Activated CD4-positive, alpha-beta T cell treated with anti-CD3 and anti-CD28 coated beads, Interleukin-2, Interleukin-4, amounts not matched to agents 100 ng/mL and 50 ng/mL, durations not matched to agents 16 hours and 8 hours (primary cell): ENCODE measurements at regions not wholly inside any gene's neighbourhood (a gene's known extent, or its start where the extent isn't known, plus 50 kb on each side); places are given as distances from the start of the nearest gene placed in this dataset.

ENCODE experiments used
- DNase-seq: peaks from one replicate; pipeline ENCODE4 v3.0.0-alpha.2; 2020; ENCODE audit warnings: low spot score

GRCh38 chr6:98467902-98468301 is 366.5 kb upstream of the POU3F2 start:
- no peak for DNase-seq

GRCh38 chr6:98469141-98469540 is 365.2 kb upstream of the POU3F2 start:
- no peak for DNase-seq

GRCh38 chr6:98470821-98471220 is 363.6 kb upstream of the POU3F2 start:
- DNase-seq: no peak

- no peak for DNase-seq
Observed at GRCh38 chr6:98471444-98471843, 362.9 kb upstream of the POU3F2 start.

- DNase-seq: no peak
Observed at GRCh38 chr6:98477231-98477630, 357.1 kb upstream of the POU3F2 start.

- DNase-seq: no peak
Observed at GRCh38 chr6:98484696-98485095, 349.7 kb upstream of the POU3F2 start.

- DNase-seq: no peak
Observed at GRCh38 chr6:98485593-98485992, 348.8 kb upstream of the POU3F2 start.

GRCh38 chr6:98486057-98486456 is 348.3 kb upstream of the POU3F2 start:
- DNase-seq: no peak

- no peak for DNase-seq
Observed at GRCh38 chr6:98487612-98488011, 346.8 kb upstream of the POU3F2 start.

GRCh38 chr6:98498144-98498775 is 336.1 kb upstream of the POU3F2 start:
- no peak for DNase-seq

- DNase-seq: no peak
Observed at GRCh38 chr6:98498866-98499265, 335.5 kb upstream of the POU3F2 start.

- DNase-seq: no peak
Observed at GRCh38 chr6:98514073-98514720, 320.2 kb upstream of the POU3F2 start.

GRCh38 chr6:98514796-98515195 is 319.6 kb upstream of the POU3F2 start:
- DNase-seq: no peak

GRCh38 chr6:98516206-98516605 is 318.2 kb upstream of the POU3F2 start:
- DNase-seq: no peak

GRCh38 chr6:98516866-98517265 is 317.5 kb upstream of the POU3F2 start:
- DNase-seq: no peak

- no peak for DNase-seq
Observed at GRCh38 chr6:98525860-98526259, 308.5 kb upstream of the POU3F2 start.

- no peak for DNase-seq
Observed at GRCh38 chr6:98526465-98526864, 307.9 kb upstream of the POU3F2 start.

- DNase-seq: no peak
Observed at GRCh38 chr6:98529364-98529763, 305.0 kb upstream of the POU3F2 start.

- no peak for DNase-seq
Observed at GRCh38 chr6:98530732-98531131, 303.6 kb upstream of the POU3F2 start.

GRCh38 chr6:98532004-98532403 is 302.4 kb upstream of the POU3F2 start:
- DNase-seq: no peak

GRCh38 chr6:98539741-98540140 is 294.6 kb upstream of the POU3F2 start:
- no peak for DNase-seq

- no peak for DNase-seq
Observed at GRCh38 chr6:98546376-98546775, 288.0 kb upstream of the POU3F2 start.

GRCh38 chr6:98547151-98547550 is 287.2 kb upstream of the POU3F2 start:
- DNase-seq: no peak

- DNase-seq: no peak
Observed at GRCh38 chr6:98547634-98548033, 286.7 kb upstream of the POU3F2 start.
